ENCODE measurements at regions not wholly inside any gene's neighbourhood (a gene's known extent, or its start where the extent isn't known, plus 50 kb on each side); places are given as distances from the start of the nearest gene placed in this dataset.

DNA sequence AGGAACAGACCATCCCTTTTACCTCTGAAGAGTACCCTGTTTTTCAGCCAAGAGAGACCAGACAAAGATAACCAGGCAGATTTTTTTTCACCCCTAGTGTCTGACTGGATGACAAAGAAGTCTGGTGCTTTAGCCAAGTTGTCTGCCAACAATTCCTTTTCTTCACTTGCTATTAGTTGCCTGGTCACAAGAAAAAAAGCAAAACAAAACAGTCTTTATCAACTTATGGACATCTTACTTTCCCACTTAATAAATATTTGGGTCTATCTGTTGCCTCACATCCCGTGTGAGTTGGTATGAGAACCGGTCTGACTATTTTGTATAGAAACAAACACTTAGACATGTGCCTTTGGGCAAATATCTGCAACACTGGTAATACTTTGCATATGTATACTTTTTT, 662.9 kb downstream of the PLPP3 start:
- TF ChIP-seq, protein P1, sequence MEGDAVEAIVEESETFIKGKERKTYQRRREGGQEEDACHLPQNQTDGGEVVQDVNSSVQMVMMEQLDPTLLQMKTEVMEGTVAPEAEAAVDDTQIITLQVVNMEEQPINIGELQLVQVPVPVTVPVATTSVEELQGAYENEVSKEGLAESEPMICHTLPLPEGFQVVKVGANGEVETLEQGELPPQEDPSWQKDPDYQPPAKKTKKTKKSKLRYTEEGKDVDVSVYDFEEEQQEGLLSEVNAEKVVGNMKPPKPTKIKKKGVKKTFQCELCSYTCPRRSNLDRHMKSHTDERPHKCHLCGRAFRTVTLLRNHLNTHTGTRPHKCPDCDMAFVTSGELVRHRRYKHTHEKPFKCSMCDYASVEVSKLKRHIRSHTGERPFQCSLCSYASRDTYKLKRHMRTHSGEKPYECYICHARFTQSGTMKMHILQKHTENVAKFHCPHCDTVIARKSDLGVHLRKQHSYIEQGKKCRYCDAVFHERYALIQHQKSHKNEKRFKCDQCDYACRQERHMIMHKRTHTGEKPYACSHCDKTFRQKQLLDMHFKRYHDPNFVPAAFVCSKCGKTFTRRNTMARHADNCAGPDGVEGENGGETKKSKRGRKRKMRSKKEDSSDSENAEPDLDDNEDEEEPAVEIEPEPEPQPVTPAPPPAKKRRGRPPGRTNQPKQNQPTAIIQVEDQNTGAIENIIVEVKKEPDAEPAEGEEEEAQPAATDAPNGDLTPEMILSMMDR (IDR thresholded peaks at IDR 0.05), result no peak
- no peak for TF ChIP-seq POLR2A (IDR thresholded peaks at IDR 0.05)

All from testis (tissue), 2 donors.